Activated CD8-positive, alpha-beta memory T cell treated with anti-CD3 and anti-CD28 coated beads, Interleukin-2, amount 50 U/mL, for 48 hours (primary cell): ENCODE measurements at regions not wholly inside any gene's neighbourhood (a gene's known extent, or its start where the extent isn't known, plus 50 kb on each side); places are given as distances from the start of the nearest gene placed in this dataset.
A peak's percentile ranks its signal among the peaks of the same experiment; 100 is the strongest.
"Not testable (repeated sequence)": the region's sequence is repeated elsewhere in the genome, so short reads cannot be mapped to it uniquely, and the experiment has no call there.

Experiments
- DNase-seq: peaks from one replicate; pipeline ENCODE4 v3.0.0-alpha.2; 2020

DNA sequence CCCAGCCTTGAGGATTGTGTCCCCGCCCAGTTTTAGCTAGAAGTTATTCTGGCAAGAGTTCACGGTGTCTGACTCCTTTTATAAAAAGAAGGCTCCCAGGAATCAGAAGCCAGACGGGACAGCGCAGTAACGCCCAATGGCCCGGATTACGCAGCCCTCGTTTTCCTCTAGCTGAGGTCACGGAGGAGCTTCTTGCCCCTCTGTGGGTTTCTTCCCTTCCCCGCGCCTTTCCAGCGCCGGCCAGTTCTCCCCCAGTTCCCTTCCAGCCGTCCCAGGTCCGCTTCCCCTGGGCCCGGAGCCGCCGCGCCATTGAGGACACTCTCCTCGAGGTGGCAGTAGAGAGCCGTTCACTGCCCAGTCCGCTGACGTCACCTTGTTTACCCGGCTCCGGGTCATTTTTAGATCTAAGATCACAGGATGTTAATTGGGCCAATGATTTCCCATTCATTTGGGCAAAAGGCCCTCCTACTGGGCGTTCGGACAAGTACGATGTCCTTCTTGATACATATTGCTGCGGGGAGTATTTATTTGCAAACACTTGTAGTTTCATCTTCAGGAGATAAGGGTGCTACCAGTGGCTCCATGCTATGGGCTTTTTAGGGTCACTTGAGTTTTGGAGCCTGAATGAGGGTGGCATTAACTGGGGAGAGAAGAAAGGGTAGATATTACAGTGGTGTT is 81.5 kb upstream of the PPM1B start:
- peak; percentile 95 for DNase-seq

DNA sequence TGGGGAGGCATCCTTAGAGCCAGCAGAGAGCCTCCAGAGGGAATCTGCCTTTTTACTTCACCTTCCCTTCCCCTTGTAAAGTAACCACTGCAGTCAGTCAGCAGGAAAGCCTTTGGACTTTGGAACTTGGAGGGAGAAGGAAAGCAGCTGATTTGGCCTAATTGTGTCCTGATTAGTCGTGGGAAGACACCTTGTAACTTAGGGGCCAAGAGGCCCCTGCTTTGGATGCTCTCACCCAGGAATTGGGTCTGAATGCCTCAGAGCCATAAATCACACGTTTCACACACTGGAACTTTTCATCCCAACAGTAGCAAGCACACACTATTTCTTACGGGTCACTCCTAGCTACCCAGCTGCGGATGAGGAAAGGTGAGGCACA is 81.0 kb upstream of the PPM1B start:
- no peak for DNase-seq

DNA sequence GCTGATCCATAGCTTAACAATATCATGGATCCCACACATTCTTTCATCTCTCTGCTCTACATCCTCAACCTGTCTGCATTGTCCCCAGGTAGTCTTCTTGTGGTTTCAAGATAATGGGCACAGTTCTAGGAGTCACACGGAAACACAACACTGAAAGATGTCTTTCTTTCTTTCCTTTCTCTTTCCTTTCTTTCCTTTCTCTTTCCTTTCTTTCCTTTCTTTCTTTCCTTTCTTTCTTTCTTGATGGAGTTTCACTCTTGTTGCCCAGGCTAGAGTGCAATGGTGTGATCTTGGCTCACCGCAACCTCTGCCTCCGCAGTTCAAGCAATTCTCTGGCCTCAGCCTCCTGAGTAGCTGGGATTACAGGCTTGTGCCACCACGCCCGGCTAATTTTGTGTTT is 76.2 kb upstream of the PPM1B start:
- DNase-seq = not testable (repeated sequence)

DNA sequence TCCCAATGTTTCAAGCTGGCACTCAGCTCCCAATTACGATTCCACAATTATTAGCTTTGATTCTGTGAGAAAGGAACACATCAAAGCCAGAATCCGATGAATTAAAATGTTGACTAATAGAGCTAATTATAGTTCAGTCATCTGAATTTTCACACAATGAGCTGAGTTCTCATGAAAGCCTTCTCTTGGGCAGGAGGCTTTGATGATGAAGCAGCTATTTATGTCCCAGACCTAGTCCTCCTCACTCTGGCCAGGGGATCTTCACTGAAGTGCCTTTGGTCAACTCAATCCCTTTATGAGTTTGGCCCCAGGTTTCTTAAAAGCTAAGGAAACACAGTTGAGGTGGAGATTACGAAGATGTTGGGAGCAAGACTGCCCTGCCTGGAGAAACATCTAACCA is 74.7 kb upstream of the PPM1B start:
- DNase-seq = no peak

- DNase-seq = no peak
Observed at GRCh38 chr2:44097322-44097907, 71.3 kb upstream of the PPM1B start.

- no peak for DNase-seq
Observed at GRCh38 chr2:44098050-44098449, 70.6 kb upstream of the PPM1B start.

DNA sequence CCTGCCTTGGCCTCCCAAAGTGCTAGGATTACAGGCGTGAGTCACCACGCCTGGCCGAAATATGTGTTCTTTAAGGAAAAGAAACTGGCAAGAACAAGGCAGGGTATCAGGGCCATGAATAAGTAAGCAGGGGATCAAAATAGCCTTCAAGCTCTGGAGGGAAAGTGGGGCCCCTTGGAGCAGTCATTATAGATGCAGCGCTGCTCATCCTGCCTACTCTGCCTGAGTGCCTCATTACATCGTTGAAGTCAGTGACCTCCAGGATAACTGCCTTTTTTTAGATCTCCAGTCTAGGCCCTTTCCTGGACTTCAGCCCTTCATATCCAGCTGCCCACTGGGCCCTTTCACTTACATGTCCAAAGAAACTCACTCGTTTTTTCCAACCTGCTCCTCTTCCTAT is 69.8 kb upstream of the PPM1B start:
- no peak for DNase-seq

- no peak for DNase-seq
Observed at GRCh38 chr2:44100351-44100750, 68.3 kb upstream of the PPM1B start.

- DNase-seq = no peak
Observed at GRCh38 chr2:44101246-44101645, 67.4 kb upstream of the PPM1B start.

DNA sequence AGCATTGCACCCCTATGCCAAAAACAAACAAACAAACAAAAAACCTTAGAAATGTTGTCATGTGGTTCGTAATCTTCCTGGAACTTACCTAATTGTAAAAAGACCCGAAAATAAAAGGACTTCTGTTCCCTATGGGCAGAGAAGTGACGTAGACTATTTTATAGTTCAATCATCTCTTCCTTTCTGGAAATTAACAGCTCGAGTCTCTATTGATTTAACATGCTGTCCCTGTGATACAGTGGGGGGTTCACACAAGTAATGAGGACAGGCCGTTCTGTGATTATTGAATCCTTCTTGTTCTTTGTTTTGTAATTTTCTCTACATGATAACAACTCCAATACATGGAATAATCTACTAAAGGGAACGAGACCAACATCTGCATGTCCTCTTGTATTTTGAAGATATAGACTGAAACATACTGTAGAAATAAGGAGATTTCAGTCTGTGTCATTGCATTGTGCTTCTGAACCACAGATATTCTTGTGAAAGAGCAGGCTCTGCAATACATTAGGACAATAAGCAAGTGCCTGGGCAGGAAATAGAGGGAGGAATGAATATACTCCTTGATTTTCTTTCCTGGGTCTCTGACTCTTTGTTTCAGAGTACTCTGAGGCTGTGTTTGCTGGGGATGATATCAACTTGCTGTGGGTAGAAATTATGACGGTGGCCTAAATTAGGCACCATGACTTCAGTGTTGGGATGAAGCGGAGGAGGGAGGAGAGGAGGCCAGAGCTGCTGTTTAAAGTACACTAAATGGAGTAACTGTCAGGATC is 65.7 kb upstream of the PPM1B start:
- no peak for DNase-seq

DNA sequence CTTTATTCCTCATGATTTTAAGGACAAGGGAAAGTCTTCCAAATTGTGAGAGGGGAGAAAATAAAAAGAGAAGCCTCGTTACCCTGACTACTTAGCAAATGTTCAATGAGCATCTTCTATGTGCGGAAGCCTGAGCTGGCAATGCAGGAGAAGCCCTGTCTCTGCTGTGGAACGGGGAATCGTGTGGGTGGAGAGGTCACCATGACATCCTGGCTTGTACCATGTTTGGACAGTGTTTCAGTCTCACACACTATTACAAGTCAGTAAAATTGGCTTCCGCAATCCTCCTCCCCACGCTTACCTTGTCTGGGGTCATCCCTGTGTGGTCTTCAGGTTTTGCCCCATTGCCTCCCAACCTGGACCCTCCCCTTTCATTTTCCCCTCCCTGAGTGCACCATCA is 65.0 kb upstream of the PPM1B start:
- no peak for DNase-seq

GRCh38 chr2:44104855-44105271 is 63.8 kb upstream of the PPM1B start:
- DNase-seq = no peak

- DNase-seq = not testable (repeated sequence)
Observed at GRCh38 chr2:44106509-44106908, 62.2 kb upstream of the PPM1B start.

GRCh38 chr2:44107086-44107740 is 61.5 kb upstream of the PPM1B start:
- no peak for DNase-seq

DNA sequence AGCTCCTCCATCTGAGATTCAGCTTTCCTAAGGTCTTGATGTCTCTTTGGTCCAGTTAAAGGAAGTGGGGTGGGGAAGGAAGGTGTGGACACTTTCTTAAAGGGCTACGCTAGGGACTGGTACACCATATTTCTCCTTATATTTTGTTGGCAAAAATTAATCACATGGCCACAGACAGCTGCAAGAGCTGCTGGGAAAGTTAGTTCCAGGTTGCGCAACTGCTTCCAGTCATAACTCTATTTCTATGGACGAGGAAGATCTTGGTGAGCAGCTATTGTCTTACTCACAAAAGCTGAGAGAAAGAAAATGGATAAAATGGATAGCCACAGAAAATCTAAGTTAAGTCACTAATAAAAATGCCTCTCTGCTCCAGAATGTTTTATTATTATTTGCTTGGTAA is 60.7 kb upstream of the PPM1B start:
- no peak for DNase-seq

DNA sequence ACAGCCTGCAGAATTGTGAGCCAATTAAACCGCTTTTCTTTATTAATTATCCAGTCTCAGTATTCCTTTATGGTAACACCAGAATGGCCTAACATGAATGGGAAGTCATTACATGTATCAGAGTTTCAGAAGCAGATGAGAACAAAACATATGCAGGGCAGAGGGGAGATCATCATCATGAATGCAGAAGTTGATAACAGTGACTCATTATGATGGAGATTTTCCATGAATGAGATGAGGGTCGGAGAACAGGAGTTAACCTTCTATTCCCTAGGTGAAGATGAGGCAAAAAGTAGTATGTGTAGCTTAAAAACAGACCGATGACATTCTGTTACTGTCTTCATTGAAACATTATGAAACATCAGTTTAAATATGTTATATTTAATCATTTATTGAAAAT is 59.5 kb upstream of the PPM1B start:
- no peak for DNase-seq

- no peak for DNase-seq
Observed at GRCh38 chr2:44110444-44110843, 58.2 kb upstream of the PPM1B start.

- DNase-seq = no peak
Observed at GRCh38 chr2:44112096-44112495, 56.6 kb upstream of the PPM1B start.

DNA sequence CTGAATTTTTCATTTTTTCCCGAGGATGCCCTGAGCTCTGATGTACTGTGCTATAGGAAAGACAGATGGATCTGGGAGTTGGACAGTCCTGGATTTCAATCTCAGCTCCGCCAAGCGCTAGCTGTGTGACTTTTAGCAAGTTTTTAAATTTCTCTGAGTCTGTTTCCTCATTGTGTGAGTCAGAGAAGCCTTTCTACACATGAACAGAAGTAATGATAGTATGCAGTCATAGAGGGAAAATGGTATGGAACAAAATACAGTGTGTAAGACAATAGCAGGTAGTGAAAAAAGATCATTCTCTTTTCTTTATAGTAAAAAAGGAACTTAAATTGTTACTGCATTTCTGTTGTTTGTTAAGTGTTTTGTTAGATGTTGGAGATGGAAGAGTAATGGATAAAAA is 52.4 kb upstream of the PPM1B start:
- DNase-seq = no peak

GRCh38 chr2:44118257-44118656 is 50.4 kb upstream of the PPM1B start:
- peak; percentile 70 for DNase-seq
